ENCODE measurements at regions not wholly inside any gene's neighbourhood (a gene's known extent, or its start where the extent isn't known, plus 50 kb on each side); places are given as distances from the start of the nearest gene placed in this dataset.

GRCh38 chr7:113998934-113999333 is 80.1 kb upstream of the PPP1R3A start:
- TF ChIP-seq CTCF (IDR thresholded peaks at IDR 0.05; ENCODE audit: low read depth, low read length) (no peak), POLR2A (IDR thresholded peaks at IDR 0.05; ENCODE audit: extremely low read depth, insufficient read length) (no peak), MYC (IDR thresholded peaks at IDR 0.05; ENCODE audit: low read depth, low read length) (no peak), MAX (IDR thresholded peaks at IDR 0.05; ENCODE audit: low read depth, low read length) (no peak)

Measured in NB4 (cell line).